GM12874 (cell line): ENCODE measurements at regions not wholly inside any gene's neighbourhood (a gene's known extent, or its start where the extent isn't known, plus 50 kb on each side); places are given as distances from the start of the nearest gene placed in this dataset.

Source experiments
- TF ChIP-seq, protein P1 (sequence below): IDR thresholded peaks from 2 replicates; pipeline ENCODE4 v1.5.1; 2011; ENCODE audit warnings: low read depth, mild to moderate bottlenecking, control low read depth, low read length, moderate library complexity; ENCODE audit not compliant: insufficient read depth

DNA sequence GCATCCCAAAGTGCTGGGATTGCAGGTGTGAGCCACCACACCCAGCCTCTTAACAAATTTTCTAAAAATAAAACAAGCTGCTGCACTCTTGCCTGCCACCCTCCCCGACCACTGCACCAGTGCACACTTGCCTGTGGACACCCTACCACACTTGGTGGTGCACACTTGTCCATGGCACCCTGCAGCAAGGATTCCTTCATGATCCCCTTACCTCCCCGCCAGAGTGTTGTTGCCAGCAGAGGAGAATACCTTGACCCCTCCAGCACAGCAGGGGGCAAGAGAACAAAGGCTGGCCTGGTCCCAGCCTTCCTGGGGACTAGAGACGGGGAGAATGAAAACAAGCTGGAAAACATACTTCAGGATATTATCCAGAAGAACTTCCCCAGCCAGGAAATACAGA, 65.9 kb upstream of the KCND2 start:
- TF ChIP-seq, protein P1, sequence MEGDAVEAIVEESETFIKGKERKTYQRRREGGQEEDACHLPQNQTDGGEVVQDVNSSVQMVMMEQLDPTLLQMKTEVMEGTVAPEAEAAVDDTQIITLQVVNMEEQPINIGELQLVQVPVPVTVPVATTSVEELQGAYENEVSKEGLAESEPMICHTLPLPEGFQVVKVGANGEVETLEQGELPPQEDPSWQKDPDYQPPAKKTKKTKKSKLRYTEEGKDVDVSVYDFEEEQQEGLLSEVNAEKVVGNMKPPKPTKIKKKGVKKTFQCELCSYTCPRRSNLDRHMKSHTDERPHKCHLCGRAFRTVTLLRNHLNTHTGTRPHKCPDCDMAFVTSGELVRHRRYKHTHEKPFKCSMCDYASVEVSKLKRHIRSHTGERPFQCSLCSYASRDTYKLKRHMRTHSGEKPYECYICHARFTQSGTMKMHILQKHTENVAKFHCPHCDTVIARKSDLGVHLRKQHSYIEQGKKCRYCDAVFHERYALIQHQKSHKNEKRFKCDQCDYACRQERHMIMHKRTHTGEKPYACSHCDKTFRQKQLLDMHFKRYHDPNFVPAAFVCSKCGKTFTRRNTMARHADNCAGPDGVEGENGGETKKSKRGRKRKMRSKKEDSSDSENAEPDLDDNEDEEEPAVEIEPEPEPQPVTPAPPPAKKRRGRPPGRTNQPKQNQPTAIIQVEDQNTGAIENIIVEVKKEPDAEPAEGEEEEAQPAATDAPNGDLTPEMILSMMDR, result no peak

DNA sequence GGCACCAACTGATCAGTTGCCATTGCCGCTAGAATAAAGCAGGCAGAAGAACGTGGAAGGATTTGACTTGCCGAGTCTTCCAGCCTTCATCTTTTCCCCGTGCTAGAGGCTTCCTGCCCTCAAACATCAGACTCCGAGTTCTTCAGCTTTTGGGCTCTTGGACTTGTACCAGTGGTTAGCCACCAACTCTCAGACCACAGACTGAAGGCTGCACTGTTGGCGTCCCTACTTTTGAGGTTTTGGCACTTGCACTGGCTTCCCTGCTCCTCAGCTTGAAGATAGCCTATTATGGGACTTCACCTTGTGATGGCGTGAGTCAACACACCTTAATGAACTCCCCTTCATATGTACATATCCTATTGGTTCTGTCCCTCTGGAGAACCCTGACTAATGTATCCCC, 57.3 kb upstream of the KCND2 start:
- TF ChIP-seq, protein P1, result no peak

DNA sequence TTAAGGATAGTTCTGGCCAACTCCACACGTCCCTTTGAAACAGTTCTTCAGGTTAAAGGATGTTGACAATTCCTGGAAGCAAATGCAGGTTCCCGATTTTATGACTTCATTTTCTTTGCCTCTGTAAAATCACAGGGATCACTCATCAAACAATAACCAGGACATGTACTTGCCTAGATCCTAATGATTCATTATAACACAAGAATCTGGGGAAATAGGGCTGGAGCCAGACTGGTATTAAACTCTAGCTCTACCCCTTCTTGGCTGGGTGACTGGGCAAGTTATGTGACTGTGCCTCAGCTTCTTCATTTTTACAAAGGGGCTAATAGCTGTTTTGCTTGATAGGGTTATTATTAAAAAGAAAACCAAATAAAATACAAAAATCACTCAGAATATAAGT, 56.0 kb upstream of the KCND2 start:
- TF ChIP-seq, protein P1, result no peak

DNA sequence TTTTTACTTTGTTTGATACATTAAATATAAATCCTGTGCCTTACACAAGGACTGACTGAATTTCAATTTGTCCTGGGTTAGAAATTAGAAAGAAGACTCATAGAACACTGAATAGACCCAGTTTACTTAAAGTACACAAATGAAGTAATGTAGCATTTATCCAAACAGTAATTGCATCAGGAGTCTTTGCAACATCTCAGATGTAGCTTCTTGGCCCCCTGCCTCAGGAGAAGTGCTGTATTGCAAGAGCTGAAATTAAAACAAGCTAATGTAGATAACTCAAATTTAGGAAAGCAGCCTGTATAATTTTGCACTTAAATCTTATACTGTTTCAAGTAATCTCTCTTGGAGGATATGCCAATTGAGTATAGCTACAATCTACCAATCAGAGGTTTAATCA, 54.3 kb upstream of the KCND2 start:
- TF ChIP-seq, protein P1, result no peak

DNA sequence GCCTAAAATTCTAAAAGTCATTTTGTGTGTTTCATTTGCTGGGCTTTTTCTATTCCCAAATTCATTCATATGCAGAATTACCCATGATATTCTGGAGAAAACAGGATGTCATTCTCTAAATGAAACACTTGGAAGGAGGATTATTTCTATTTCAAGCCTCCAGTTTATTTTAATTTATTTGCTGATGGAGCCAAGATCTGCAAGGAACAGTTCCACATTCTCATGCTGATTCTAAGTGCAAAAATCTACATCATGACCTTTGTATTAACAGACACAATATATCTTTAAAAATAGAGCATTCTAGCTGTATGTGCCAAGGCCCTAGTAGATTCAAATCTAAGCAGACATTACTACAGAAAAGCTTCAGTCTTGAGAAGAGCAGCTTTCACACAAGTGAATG, 51.3 kb upstream of the KCND2 start:
- TF ChIP-seq, protein P1, result no peak
